ENCODE measurements at regions not wholly inside any gene's neighbourhood (a gene's known extent, or its start where the extent isn't known, plus 50 kb on each side); places are given as distances from the start of the nearest gene placed in this dataset.
"Not testable (repeated sequence)": the region's sequence is repeated elsewhere in the genome, so short reads cannot be mapped to it uniquely, and the experiment has no call there.

GRCh38 chr4:8963533-8963932, 91.9 kb upstream of the HMX1 start:
- TF ChIP-seq, protein P1, sequence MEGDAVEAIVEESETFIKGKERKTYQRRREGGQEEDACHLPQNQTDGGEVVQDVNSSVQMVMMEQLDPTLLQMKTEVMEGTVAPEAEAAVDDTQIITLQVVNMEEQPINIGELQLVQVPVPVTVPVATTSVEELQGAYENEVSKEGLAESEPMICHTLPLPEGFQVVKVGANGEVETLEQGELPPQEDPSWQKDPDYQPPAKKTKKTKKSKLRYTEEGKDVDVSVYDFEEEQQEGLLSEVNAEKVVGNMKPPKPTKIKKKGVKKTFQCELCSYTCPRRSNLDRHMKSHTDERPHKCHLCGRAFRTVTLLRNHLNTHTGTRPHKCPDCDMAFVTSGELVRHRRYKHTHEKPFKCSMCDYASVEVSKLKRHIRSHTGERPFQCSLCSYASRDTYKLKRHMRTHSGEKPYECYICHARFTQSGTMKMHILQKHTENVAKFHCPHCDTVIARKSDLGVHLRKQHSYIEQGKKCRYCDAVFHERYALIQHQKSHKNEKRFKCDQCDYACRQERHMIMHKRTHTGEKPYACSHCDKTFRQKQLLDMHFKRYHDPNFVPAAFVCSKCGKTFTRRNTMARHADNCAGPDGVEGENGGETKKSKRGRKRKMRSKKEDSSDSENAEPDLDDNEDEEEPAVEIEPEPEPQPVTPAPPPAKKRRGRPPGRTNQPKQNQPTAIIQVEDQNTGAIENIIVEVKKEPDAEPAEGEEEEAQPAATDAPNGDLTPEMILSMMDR (IDR thresholded peaks at IDR 0.05) = not testable (repeated sequence)
- not testable (repeated sequence) for TF ChIP-seq POLR2A (IDR thresholded peaks at IDR 0.05)
